ENCODE measurements at regions not wholly inside any gene's neighbourhood (a gene's known extent, or its start where the extent isn't known, plus 50 kb on each side); places are given as distances from the start of the nearest gene placed in this dataset.

- TF ChIP-seq, protein P1, sequence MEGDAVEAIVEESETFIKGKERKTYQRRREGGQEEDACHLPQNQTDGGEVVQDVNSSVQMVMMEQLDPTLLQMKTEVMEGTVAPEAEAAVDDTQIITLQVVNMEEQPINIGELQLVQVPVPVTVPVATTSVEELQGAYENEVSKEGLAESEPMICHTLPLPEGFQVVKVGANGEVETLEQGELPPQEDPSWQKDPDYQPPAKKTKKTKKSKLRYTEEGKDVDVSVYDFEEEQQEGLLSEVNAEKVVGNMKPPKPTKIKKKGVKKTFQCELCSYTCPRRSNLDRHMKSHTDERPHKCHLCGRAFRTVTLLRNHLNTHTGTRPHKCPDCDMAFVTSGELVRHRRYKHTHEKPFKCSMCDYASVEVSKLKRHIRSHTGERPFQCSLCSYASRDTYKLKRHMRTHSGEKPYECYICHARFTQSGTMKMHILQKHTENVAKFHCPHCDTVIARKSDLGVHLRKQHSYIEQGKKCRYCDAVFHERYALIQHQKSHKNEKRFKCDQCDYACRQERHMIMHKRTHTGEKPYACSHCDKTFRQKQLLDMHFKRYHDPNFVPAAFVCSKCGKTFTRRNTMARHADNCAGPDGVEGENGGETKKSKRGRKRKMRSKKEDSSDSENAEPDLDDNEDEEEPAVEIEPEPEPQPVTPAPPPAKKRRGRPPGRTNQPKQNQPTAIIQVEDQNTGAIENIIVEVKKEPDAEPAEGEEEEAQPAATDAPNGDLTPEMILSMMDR (IDR thresholded peaks at IDR 0.05; ENCODE audit: extremely low read depth in 1 of 2, insufficient read depth in 1 of 2, low read depth in 1 of 2, low read length in 2 of 2), result no peak
- TF ChIP-seq POLR2A (IDR thresholded peaks at IDR 0.05; ENCODE audit: low read depth, low read length) (no peak), POLR2AphosphoS5 (IDR thresholded peaks at IDR 0.05; ENCODE audit: insufficient read depth, low read depth, low read length) (no peak), GATA2 (IDR thresholded peaks at IDR 0.05; ENCODE audit: insufficient read depth, insufficient read length, low read depth, low read length) (no peak)
These were observed 384.4 kb upstream of the SHH start for GRCh38 chr7:156196649-156197048.
